ENCODE measurements at regions not wholly inside any gene's neighbourhood (a gene's known extent, or its start where the extent isn't known, plus 50 kb on each side); places are given as distances from the start of the nearest gene placed in this dataset.
A peak's percentile ranks its signal among the peaks of the same experiment; 100 is the strongest.
"Not testable (repeated sequence)": the region's sequence is repeated elsewhere in the genome, so short reads cannot be mapped to it uniquely, and the experiment has no call there.

DNA sequence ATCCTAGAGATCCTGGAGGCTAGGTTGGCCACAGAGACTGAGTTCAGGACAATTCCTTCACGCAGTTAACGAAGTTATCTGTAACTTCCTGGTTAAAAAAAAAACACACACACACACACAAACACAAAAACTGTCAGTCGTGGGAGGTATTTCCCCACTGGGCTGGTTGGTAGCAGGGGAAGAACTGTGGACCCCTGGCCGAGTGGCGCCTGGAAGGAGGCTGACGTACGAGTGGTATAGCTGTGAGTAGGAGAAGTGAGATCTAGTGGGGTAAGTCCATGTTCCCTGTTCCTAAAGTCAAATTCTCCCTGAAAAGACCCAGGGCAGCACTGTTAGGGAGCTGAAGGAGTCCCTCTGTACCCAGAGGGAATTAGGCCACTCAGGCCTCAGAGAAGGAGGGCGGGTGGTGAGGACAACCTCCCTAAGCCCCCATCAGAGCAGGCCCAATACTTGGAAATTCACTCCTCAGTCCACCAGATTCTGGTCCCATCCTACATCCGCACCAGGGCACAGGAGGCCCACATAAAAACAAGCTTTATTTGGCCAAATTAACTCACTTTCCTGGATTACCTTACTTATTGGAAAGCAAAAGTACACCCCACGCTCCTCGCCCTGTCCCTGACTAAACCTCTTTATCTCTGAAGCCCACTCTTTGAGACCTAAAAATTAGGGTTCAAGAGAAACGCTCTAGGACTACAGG is 108.3 kb upstream of the FOXD4L5 start:
- not testable (repeated sequence) for DNase-seq

GRCh38 chr9:65392611-65393010 is 107.6 kb upstream of the FOXD4L5 start:
- DNase-seq: not testable (repeated sequence)

GRCh38 chr9:65389710-65390109 is 104.7 kb upstream of the FOXD4L5 start:
- not testable (repeated sequence) for DNase-seq

DNA sequence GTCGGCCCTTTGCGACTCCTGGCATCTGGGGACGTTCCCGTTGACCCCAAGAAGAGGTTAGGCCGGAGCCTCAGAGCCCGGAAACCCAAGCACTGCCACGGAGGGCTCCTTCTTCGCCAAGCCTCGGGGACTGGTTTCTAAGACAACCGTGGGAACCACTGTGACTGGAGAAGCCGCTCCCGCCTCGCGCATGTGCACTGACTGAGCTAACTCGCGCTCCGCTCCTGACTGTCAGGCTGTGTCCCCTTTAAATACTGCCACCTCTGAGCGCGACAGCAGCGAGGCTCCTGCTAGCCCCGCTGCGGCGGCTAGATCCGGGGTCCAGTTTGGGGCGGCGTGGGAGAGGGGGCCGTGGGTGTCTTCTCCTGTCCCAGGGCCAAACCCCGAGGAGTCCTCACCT is 104.2 kb upstream of the FOXD4L5 start:
- DNase-seq: not testable (repeated sequence)

DNA sequence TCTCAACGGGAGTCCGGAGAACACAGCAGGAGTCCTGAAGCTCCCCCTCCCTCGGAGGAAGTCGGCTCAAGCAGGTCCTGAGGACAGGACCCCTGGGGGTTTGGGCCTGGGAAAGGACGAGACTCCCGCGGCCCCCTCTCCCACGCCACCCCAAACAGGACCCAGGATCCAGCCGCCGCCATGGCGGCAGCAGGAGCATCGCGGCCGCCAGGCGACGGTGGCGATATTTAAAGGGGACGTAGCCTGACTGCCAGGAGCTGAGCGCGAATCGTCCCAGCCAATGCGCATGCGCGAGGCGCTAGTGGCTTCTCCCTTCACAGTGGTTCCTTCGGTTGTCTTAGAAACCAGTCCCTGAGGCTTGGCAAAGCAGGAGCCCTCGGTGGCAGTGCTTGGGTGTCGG is 101.7 kb upstream of the FOXD4L5 start:
- DNase-seq: peak; percentile 60

GRCh38 chr9:65386191-65386590 is 101.2 kb upstream of the FOXD4L5 start:
- not testable (repeated sequence) for DNase-seq

GRCh38 chr9:65385655-65386024 is 100.6 kb upstream of the FOXD4L5 start:
- DNase-seq: not testable (repeated sequence)

GRCh38 chr9:65384759-65385654 is 100.0 kb upstream of the FOXD4L5 start:
- not testable (repeated sequence) for DNase-seq

DNA sequence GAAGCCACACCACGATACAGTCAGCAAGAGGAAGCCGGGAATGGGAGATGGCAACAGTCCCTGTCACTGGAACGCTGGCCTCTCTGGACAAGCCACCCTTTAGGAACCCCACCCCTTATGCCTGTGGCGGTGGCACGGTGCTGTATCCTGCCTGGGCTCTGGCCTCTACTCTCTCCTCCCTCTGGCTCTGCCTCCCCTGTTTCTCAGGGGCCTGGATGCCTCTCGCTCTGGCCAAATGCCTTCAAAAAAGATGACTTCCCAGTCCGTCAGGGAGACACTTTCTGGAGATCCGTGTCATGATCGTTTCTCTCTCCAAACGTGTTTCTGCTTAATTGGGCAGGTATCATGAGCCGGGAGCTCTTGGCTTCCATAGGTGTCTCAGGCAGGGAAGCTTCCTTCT is 99.1 kb upstream of the FOXD4L5 start:
- not testable (repeated sequence) for DNase-seq

- DNase-seq: not testable (repeated sequence)
Measured at GRCh38 chr9:65383646-65384045, 98.6 kb upstream of the FOXD4L5 start.

DNA sequence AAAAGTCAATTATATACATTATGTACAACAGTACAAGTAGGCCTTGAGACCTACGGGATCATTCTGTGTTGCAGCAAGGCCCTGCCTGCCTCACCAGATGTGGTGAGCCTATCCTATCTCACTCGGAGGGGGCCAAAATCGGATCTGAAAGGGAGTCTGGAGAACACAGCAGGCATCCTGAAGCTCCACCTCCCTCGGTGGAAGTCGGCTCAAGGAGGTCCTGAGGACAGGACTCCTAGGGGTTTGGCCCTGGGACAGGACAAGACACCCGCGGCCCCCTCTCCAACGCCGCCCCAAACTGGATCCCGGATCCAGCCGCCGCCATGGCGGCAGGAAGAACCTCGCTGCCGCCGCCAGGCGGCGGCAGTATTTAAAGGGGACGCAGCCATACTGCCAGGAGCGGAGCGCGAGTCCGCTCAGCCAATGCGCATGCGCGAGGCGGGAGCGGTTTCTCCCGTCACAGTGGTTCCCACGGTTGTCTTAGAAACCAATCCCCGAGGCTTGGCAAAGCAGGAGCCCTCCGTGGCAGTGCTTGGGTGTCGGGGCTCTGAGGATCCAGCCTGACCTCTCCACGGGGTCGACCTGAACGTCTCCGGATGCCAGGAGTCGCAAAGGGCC is 97.8 kb upstream of the FOXD4L5 start:
- DNase-seq: not testable (repeated sequence)
